D721Med (cell line): ENCODE measurements at regions not wholly inside any gene's neighbourhood (a gene's known extent, or its start where the extent isn't known, plus 50 kb on each side); places are given as distances from the start of the nearest gene placed in this dataset.

Source experiments
- DNase-seq: peaks from one replicate; pipeline ENCODE4 v3.0.0; 2011; ENCODE audit warnings: low spot score; ENCODE audit not compliant: insufficient read length
- FAIRE-seq: peaks from 2 replicates; lab custom pipeline; 2011; peaks lifted over from hg19 to GRCh38; lab: Jason Lieb, UNC
- CTCF ChIP-seq: IDR thresholded peaks from 2 replicates; pipeline ENCODE4 v1.5.1; 2012; ENCODE audit warnings: mild to moderate bottlenecking, control low read depth; ENCODE audit not compliant: insufficient read depth; ENCODE audit errors: missing control alignments

- FAIRE-seq: no peak
- DNase-seq: no peak
Measured at GRCh38 chr5:103354446-103354845, 95.9 kb downstream of the MACIR start.

GRCh38 chr5:103353581-103353980 lies 95.0 kb downstream of the MACIR start:
- FAIRE-seq: no peak
- DNase-seq: no peak
- TF ChIP-seq CTCF: no peak

More at GRCh38 chr5:103354446-103354845, 95.9 kb downstream of the MACIR start:
- no peak for TF ChIP-seq CTCF

- TF ChIP-seq CTCF: no peak
- FAIRE-seq: no peak
- DNase-seq: no peak
Measured at GRCh38 chr5:103347716-103348423, 89.3 kb downstream of the MACIR start.

- DNase-seq (no peak), FAIRE-seq (no peak)
- no peak for TF ChIP-seq CTCF
Measured at GRCh38 chr5:103346162-103346748, 87.7 kb downstream of the MACIR start.

GRCh38 chr5:103345461-103345860 lies 86.9 kb downstream of the MACIR start:
- FAIRE-seq: no peak
- no peak for TF ChIP-seq CTCF
- no peak for DNase-seq

- no peak for TF ChIP-seq CTCF
- FAIRE-seq (no peak), DNase-seq (no peak)
Measured at GRCh38 chr5:103340717-103341388, 82.3 kb downstream of the MACIR start.

GRCh38 chr5:103340132-103340531 lies 81.6 kb downstream of the MACIR start:
- DNase-seq (no peak), FAIRE-seq (no peak)
- TF ChIP-seq CTCF: no peak
